GM06990 (cell line): ENCODE measurements at regions not wholly inside any gene's neighbourhood (a gene's known extent, or its start where the extent isn't known, plus 50 kb on each side); places are given as distances from the start of the nearest gene placed in this dataset.

Source experiments
- DNase-seq: peaks from one replicate; pipeline ENCODE4 v3.0.0-alpha.2; 2011; ENCODE audit not compliant: insufficient read length; ENCODE audit errors: extremely low read depth
- H3K27me3 ChIP-seq: replicated peaks from 2 replicates; pipeline ENCODE4 v1.6.0; 2011; ENCODE audit warnings: low read length; ENCODE audit not compliant: control insufficient read depth, insufficient read depth
- H3K36me3 ChIP-seq: 2 replicates; pipeline ENCODE4 v1.5.1; 2011; ENCODE audit warnings: low read length; ENCODE audit not compliant: control insufficient read depth, insufficient read depth
- H3K4me3 ChIP-seq: replicated peaks from 2 replicates; pipeline ENCODE4 v1.5.1; 2011; ENCODE audit warnings: low read depth, mild to moderate bottlenecking, control low read depth, low read length
- CTCF ChIP-seq: IDR thresholded peaks from 2 replicates; pipeline ENCODE4 v1.5.1; 2011; ENCODE audit warnings: low read length, control low read depth, mild to moderate bottlenecking, inconsistent platforms; ENCODE audit not compliant: insufficient read depth, poor library complexity, severe bottlenecking

GRCh38 chr7:140245611-140246105 is 68.9 kb upstream of the KDM7A start:
- Histone ChIP-seq H3K27me3 (peaks cover 1% of the 10 kb centered on the region; the same call in 1 of the 2 replicates), H3K4me3 (no peak overlapping the region), H3K36me3 (no peaks in the 10 kb centered on the region)
- TF ChIP-seq CTCF: no peak
- DNase-seq: no peak

GRCh38 chr7:140242057-140243031 is 65.6 kb upstream of the KDM7A start:
- Histone ChIP-seq H3K27me3 (peaks cover 1% of the 10 kb centered on the region), H3K36me3 (no peaks in the 10 kb centered on the region), H3K4me3 (no peak overlapping the region)
- DNase-seq: peak; percentile 71
- no peak for TF ChIP-seq CTCF

GRCh38 chr7:140239653-140239935 is 62.8 kb upstream of the KDM7A start:
- Histone ChIP-seq H3K27me3 (no peaks in the 10 kb centered on the region; the same call in none of the 2 replicates), H3K36me3 (no peaks in the 10 kb centered on the region), H3K4me3 (no peak overlapping the region)
- DNase-seq: no peak
- no peak for TF ChIP-seq CTCF

GRCh38 chr7:140238778-140239652 is 62.2 kb upstream of the KDM7A start:
- no peak overlapping the region for H3K4me3 ChIP-seq
- DNase-seq: no peak
- H3K36me3 ChIP-seq: no peaks in the 10 kb centered on the region
- no peak for TF ChIP-seq CTCF
- no peaks in the 10 kb centered on the region; the same call in none of the 2 replicates for H3K27me3 ChIP-seq

- no peaks in the 10 kb centered on the region; the same call in none of the 2 replicates for H3K27me3 ChIP-seq
- DNase-seq: no peak
- H3K36me3 ChIP-seq: no peaks in the 10 kb centered on the region
- H3K4me3 ChIP-seq: no peak overlapping the region
- no peak for TF ChIP-seq CTCF
Measured at GRCh38 chr7:140237390-140237789, 60.6 kb upstream of the KDM7A start.
